LNCAP (cell line): ENCODE measurements at regions not wholly inside any gene's neighbourhood (a gene's known extent, or its start where the extent isn't known, plus 50 kb on each side); places are given as distances from the start of the nearest gene placed in this dataset.

Experiments
- CTCF ChIP-seq: fragments of 450-650 bp; IDR thresholded peaks from 2 replicates; pipeline ENCODE4 v1.5.1; 2017; ENCODE audit warnings: mild to moderate bottlenecking

DNA sequence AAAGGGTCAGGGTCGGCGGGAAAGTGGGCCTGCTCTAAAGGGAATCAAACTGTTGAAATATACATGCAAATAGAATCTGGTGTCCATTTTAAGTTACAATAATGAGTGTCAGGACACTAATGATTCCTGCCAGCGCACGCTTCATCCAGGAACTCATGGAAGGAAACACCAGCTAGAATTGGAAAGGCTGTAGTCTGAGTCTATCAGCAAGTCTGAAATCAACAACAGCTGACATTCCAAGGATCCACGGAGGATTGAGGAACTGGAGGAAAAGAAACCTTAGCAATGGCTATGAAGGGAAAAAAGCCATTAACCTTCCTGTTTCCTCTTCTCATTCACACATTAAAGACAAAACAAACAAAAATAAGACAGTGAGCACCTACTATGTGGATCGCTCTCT lies 1063.1 kb downstream of the NTRK3 start:
- no peak for TF ChIP-seq CTCF

GRCh38 chr15:87167706-87168105 lies 1088.0 kb downstream of the AGBL1 start:
- TF ChIP-seq CTCF, result no peak

DNA sequence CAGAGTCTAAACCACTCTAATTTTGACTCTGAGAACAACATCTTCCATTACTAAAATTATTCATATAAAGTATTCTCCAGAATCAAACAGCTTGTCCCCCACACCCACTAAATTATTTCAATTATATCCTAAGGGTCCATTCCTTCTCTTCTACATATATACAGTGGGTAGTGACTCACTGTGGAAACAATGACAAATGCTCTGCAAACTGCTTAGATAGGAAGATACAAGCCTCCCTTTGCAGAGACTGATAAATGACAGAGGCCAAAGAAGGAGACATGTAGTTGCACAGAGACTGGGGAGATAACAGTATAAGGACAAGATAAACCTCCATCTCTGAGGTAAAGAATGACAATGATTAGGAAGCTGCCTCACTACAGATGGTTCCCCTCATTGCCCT lies 1087.4 kb downstream of the AGBL1 start:
- no peak for TF ChIP-seq CTCF

DNA sequence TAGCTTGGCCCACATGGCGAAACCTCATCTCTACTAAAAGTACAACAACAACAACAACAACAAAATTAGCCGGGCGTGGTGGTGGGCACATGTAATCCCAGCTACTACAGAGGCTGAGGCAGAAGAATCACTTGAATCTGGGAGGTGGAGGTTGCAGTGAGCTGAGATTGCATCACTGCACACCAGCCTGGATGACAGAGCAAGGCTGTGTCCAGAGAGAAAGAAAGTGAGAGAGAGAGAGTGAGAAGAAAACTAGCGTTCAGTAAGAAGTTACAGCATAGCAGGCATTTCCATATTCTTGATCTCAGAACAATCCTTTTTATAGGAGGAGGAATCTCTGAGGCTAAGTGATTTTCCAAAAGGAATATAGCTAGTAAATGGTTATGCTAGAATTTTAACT lies 1076.1 kb downstream of the AGBL1 start:
- no peak for TF ChIP-seq CTCF

DNA sequence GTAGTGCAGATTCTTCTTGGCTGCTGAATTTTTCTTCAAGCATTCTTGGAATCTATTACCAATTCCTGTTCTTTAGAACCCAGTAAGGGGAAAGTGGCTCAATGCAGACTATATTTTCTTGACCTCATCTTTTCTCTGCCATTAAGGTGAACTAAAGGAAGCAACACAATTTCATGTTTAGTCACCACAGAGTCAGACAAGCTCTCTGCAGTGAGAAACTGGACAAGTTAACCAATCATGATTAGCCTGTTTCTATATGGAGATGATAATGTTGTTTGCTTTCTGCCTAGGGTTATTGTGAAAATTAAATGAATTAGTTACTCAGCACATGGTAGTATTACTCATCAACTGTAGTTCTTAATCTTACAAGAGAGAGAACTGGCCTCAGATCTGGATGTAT lies 1075.1 kb downstream of the AGBL1 start:
- no peak for TF ChIP-seq CTCF

- no peak for TF ChIP-seq CTCF
These were observed 1071.6 kb downstream of the AGBL1 start for GRCh38 chr15:87151202-87151748.

DNA sequence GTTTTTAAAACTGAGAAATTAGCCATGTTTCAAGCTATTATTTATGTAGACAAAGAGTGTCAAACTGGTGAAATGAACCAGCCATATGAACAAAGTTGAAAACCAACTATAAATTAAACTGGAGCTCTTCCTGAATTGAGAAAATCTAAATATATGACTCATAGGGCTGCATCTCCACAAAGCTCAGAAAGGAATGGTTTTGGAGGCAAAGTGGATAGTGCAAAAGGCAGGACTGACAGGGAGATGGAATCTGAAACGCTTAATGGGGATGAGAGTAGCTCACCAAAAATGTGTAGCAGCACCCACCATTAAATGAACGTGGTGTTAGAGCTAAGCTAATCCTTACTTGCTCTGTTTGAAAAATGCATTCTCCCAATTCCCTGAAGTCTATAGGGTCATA lies 1066.0 kb downstream of the AGBL1 start:
- no peak for TF ChIP-seq CTCF

DNA sequence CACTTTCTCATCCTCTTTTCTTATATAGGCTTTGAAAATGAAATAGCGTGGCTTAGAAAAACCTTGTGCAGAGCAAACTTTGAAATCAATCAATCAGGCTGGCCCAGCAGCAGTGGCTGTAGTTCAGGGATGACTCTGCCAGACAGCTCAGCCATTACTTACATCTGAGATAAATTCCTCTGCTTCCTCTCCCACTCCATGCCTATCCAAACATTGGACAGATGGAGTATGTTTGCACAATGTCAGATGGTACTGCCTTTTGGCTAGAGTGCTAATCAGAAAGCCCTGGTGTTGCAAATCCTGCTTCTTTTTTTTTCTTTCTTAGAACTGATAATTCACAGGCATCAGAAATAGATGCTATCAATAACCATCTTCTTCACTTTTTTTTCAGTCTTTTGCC lies 1065.1 kb downstream of the AGBL1 start:
- TF ChIP-seq CTCF, result no peak
